ENCODE measurements at regions not wholly inside any gene's neighbourhood (a gene's known extent, or its start where the extent isn't known, plus 50 kb on each side); places are given as distances from the start of the nearest gene placed in this dataset.

DNA sequence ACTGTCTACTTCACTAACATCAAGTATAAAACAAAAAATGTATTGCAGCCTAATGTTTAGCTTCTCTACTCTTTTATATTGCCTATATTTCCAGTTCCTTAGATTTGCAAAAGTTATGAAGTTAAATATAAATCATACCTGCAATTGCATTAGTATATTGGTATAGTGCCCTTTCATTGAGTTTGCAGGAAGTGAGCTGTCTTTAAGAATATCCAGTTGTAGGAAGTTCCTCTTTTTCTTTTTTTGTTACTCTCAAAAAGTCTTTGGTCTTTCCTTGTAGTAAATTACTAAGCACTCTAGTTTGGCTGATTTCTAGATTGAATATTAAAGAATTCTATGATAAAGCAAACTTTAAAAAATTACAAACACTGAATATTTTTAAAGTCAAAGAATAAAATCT lies 71.3 kb upstream of the FN1 start:
- H3K27me3 ChIP-seq (ENCODE audit: insufficient read depth): no peaks in the 10 kb centered on the region
- no peak overlapping the region for H3K9ac ChIP-seq
- H3K9me2 ChIP-seq: no peaks in the 10 kb centered on the region
- peak overlapping the region; percentile 67; the same call in 1 of the 2 replicates for H2AFZ ChIP-seq (ENCODE audit: low read depth)
- H3K9me3 ChIP-seq: no peaks in the 10 kb centered on the region
- H3K4me1 ChIP-seq (ENCODE audit: control insufficient read depth in 1 of 2, insufficient read depth in 2 of 2, low read depth in 1 of 2, low read length in 1 of 2): peaks cover 3 to 30% of the 10 kb centered on the region in 2 experiments; a peak in 3 of 4 replicates
- ChIA-PET CTCF (no interaction called here), POLR2A (no interaction called here)
- no peak for DNase-seq
- no peak overlapping the region for H3K4me2 ChIP-seq
- peaks cover 5% of the 10 kb centered on the region for H3F3A ChIP-seq (replicated peaks; ENCODE audit: insufficient read depth)
- TF ChIP-seq NFIC (IDR thresholded peaks at IDR 0.05; ENCODE audit: borderline replicate concordance) (no peak), MEF2A (IDR thresholded peaks at IDR 0.05; ENCODE audit: borderline replicate concordance, low read depth) (no peak)
- no peaks in the 10 kb centered on the region for H3K36me3 ChIP-seq (replicated peaks in 1 of 2; ENCODE audit: control insufficient read depth in 1 of 2, insufficient read depth in 2 of 2, low read length in 1 of 2)
- no peak overlapping the region for H3K4me3 ChIP-seq (ENCODE audit: low read depth in 2 of 2, low read length in 1 of 2)
- H3K79me2 ChIP-seq (ENCODE audit: insufficient read depth): no peaks in the 10 kb centered on the region
- no peaks in the 10 kb centered on the region for H4K20me1 ChIP-seq (ENCODE audit: insufficient read depth)
- no peak overlapping the region for H3K27ac ChIP-seq (ENCODE audit: low read depth in 2 of 2, low read length in 1 of 2)

DNA sequence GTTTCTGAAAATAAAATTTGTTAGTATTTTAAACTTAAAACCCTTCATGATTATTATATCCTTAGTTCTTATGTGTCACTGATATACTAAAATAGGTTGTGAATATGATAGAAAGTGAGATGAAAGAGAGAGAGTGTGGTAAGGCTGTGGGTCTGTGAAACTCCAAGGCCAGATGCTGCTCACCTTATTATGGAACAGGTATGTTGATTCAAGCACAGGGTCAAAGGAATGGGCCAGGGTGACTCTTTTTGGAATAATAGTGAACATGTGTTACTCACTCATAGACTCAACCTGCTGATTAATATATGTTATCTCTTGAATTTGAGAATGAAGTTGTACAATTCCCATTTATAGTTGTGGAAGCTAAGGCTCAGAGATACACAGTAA lies 70.7 kb upstream of the FN1 start:
- Histone ChIP-seq H3K9ac (peak overlapping the region; percentile 21; the same call in 1 of the 2 replicates), H3K9me3 (no peaks in the 10 kb centered on the region), H3F3A (replicated peaks; ENCODE audit: insufficient read depth) (peaks cover 5% of the 10 kb centered on the region), H3K79me2 (ENCODE audit: insufficient read depth) (no peaks in the 10 kb centered on the region), H2AFZ (ENCODE audit: low read depth) (0 out of 2 replicates have a peak overlapping the region, but pooled peaks have one; percentile 66), H4K20me1 (ENCODE audit: insufficient read depth) (no peaks in the 10 kb centered on the region), H3K27ac (ENCODE audit: low read depth in 2 of 2, low read length in 1 of 2) (no peak overlapping the region), H3K9me2 (no peaks in the 10 kb centered on the region), H3K4me1 (ENCODE audit: control insufficient read depth in 1 of 2, insufficient read depth in 2 of 2, low read depth in 1 of 2, low read length in 1 of 2) (peaks cover 3 to 30% of the 10 kb centered on the region in 2 experiments; a peak in 3 of 4 replicates), H3K27me3 (ENCODE audit: insufficient read depth) (no peaks in the 10 kb centered on the region), H3K36me3 (replicated peaks in 1 of 2; ENCODE audit: control insufficient read depth in 1 of 2, insufficient read depth in 2 of 2, low read length in 1 of 2) (no peaks in the 10 kb centered on the region), H3K4me2 (no peak overlapping the region), H3K4me3 (ENCODE audit: low read depth in 2 of 2, low read length in 1 of 2) (no peak overlapping the region)
- no peak for DNase-seq
- ChIA-PET POLR2A (no interaction called here), CTCF (no interaction called here)
- TF ChIP-seq, protein P1, sequence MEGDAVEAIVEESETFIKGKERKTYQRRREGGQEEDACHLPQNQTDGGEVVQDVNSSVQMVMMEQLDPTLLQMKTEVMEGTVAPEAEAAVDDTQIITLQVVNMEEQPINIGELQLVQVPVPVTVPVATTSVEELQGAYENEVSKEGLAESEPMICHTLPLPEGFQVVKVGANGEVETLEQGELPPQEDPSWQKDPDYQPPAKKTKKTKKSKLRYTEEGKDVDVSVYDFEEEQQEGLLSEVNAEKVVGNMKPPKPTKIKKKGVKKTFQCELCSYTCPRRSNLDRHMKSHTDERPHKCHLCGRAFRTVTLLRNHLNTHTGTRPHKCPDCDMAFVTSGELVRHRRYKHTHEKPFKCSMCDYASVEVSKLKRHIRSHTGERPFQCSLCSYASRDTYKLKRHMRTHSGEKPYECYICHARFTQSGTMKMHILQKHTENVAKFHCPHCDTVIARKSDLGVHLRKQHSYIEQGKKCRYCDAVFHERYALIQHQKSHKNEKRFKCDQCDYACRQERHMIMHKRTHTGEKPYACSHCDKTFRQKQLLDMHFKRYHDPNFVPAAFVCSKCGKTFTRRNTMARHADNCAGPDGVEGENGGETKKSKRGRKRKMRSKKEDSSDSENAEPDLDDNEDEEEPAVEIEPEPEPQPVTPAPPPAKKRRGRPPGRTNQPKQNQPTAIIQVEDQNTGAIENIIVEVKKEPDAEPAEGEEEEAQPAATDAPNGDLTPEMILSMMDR (IDR thresholded peaks at IDR 0.05): no peak
- TF ChIP-seq FOXM1 (IDR thresholded peaks at IDR 0.05; ENCODE audit: low read depth) (no peak), SMC3 (IDR thresholded peaks at IDR 0.05; ENCODE audit: low read depth, low read length) (no peak), NFIC (IDR thresholded peaks at IDR 0.05; ENCODE audit: borderline replicate concordance) (no peak), NRF1 (IDR thresholded peaks at IDR 0.05; ENCODE audit: low read depth, low read length) (no peak), JUND (IDR thresholded peaks at IDR 0.05) (no peak), FOSL2 (IDR thresholded peaks at IDR 0.05; ENCODE audit: borderline replicate concordance, low read depth) (no peak), MEF2A (IDR thresholded peaks at IDR 0.05; ENCODE audit: borderline replicate concordance, low read depth) (no peak), SIN3A (IDR thresholded peaks at IDR 0.05; ENCODE audit: borderline replicate concordance, low read depth, low read length) (no peak), RFX5 (IDR thresholded peaks at IDR 0.05; ENCODE audit: low read length) (no peak), EZH2phosphoT487 (IDR thresholded peaks at IDR 0.05; ENCODE audit: borderline replicate concordance, low read depth) (no peak), TEAD4 (IDR thresholded peaks at IDR 0.05; ENCODE audit: borderline replicate concordance, insufficient read depth) (no peak), RXRA (IDR thresholded peaks at IDR 0.05; ENCODE audit: borderline replicate concordance, low read depth) (no peak), YY1 (IDR thresholded peaks at IDR 0.05; ENCODE audit: low read depth) (no peak), CHD2 (IDR thresholded peaks at IDR 0.05; ENCODE audit: low read length, partially characterized antibody) (no peak), RCOR1 (IDR thresholded peaks at IDR 0.05; ENCODE audit: low read length) (no peak), GATA2 (CRISPR knock-in tag; IDR thresholded peaks at IDR 0.05) (no peak), TAF1 (IDR thresholded peaks at IDR 0.05; ENCODE audit: borderline replicate concordance, low read depth, low read length) (no peak)
- TF ChIP-seq, protein P2, sequence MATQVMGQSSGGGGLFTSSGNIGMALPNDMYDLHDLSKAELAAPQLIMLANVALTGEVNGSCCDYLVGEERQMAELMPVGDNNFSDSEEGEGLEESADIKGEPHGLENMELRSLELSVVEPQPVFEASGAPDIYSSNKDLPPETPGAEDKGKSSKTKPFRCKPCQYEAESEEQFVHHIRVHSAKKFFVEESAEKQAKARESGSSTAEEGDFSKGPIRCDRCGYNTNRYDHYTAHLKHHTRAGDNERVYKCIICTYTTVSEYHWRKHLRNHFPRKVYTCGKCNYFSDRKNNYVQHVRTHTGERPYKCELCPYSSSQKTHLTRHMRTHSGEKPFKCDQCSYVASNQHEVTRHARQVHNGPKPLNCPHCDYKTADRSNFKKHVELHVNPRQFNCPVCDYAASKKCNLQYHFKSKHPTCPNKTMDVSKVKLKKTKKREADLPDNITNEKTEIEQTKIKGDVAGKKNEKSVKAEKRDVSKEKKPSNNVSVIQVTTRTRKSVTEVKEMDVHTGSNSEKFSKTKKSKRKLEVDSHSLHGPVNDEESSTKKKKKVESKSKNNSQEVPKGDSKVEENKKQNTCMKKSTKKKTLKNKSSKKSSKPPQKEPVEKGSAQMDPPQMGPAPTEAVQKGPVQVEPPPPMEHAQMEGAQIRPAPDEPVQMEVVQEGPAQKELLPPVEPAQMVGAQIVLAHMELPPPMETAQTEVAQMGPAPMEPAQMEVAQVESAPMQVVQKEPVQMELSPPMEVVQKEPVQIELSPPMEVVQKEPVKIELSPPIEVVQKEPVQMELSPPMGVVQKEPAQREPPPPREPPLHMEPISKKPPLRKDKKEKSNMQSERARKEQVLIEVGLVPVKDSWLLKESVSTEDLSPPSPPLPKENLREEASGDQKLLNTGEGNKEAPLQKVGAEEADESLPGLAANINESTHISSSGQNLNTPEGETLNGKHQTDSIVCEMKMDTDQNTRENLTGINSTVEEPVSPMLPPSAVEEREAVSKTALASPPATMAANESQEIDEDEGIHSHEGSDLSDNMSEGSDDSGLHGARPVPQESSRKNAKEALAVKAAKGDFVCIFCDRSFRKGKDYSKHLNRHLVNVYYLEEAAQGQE (IDR thresholded peaks at IDR 0.05; ENCODE audit: low read depth, low read length): no peak

Measured in SK-N-SH (cell line).